Spinal cord (tissue), 9 donors: ENCODE measurements at regions not wholly inside any gene's neighbourhood (a gene's known extent, or its start where the extent isn't known, plus 50 kb on each side); places are given as distances from the start of the nearest gene placed in this dataset.
"Not testable (repeated sequence)": the region's sequence is repeated elsewhere in the genome, so short reads cannot be mapped to it uniquely, and the experiment has no call there.

ENCODE experiments used
- DNase-seq, 6 donors: peaks; one replicate each; pipeline versions ENCODE4 v3.0.0 to v3.0.0-alpha.2; 2013 to 2015; ENCODE audit warnings: low spot score in 6 of 6, low read depth in 4 of 6
- H3K27ac ChIP-seq: one replicate; pipeline ENCODE4 v1.5.1; 2013; ENCODE audit warnings: low read depth, low read length, control low read depth
- H3K27me3 ChIP-seq: one replicate; pipeline ENCODE4 v1.6.1; 2013; ENCODE audit warnings: low read length; ENCODE audit not compliant: control insufficient read depth, insufficient read depth
- H3K36me3 ChIP-seq: one replicate; pipeline ENCODE4 v1.6.1; 2013; ENCODE audit warnings: low read length; ENCODE audit not compliant: control insufficient read depth, insufficient read depth
- H3K4me1 ChIP-seq: one replicate; pipeline ENCODE4 v1.6.1; 2013; ENCODE audit warnings: low read length; ENCODE audit not compliant: control insufficient read depth, insufficient read depth
- H3K4me3 ChIP-seq: one replicate; pipeline ENCODE4 v1.5.1; 2013; ENCODE audit warnings: low read depth, low read length, control low read depth
- H3K9me3 ChIP-seq: one replicate; pipeline ENCODE4 v1.6.1; 2013; ENCODE audit warnings: low read length; ENCODE audit not compliant: control insufficient read depth, insufficient read depth
- WGBS: methylation state at CpG from one replicate; pipeline ENCODE4 v1.1.5; 2013; ENCODE audit warnings: missing lambda C conversion rate; ENCODE audit not compliant: insufficient coverage; 5-methylcytosine and 5-hydroxymethylcytosine counted together
- donor health status: healthy.

DNA sequence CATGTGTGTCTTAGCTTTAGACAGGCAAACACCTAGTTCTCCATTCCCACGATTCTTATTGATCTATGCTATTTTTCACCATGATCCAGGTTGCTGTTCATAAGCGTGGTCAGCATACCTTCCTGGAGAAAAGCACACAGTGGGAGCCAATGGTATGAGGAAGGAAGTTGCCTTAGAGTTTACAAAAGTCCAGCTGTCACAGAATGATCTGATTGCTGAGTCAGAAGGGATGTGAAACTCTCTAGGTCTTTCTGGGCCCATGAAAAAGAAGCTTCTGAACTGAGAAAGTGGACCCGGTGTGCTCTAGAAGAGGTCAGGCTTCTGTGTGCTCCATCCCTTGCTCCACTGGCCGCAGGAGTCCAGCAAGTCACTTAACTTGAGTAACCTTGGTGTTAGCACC is 71.0 kb upstream of the CCL1 start:
- Histone ChIP-seq H3K9me3 (no peaks in the 10 kb centered on the region), H3K4me1 (no peaks in the 10 kb centered on the region), H3K36me3 (no peaks in the 10 kb centered on the region), H3K27me3 (peaks cover 4% of the 10 kb centered on the region), H3K4me3 (no peak overlapping the region), H3K27ac (no peak overlapping the region)
- no peak for DNase-seq
- 92% methylated on average over 2 of the region's 4 CpGs for WGBS

GRCh38 chr17:34424814-34425491 is 61.9 kb upstream of the CCL1 start:
- Histone ChIP-seq H3K9me3 (no peaks in the 10 kb centered on the region), H3K4me3 (no peak overlapping the region), H3K4me1 (peaks cover 10% of the 10 kb centered on the region), H3K27me3 (peaks cover 31% of the 10 kb centered on the region), H3K36me3 (no peaks in the 10 kb centered on the region), H3K27ac (no peak overlapping the region)
- WGBS, result 24% methylated on average over 7 of the region's 14 CpGs
- peak in 2 of 6 donors; percentile 33 to 40 for DNase-seq

- H3K9me3 ChIP-seq, result no peaks in the 10 kb centered on the region
- H3K36me3 ChIP-seq, result no peaks in the 10 kb centered on the region
- H3K27ac ChIP-seq, result no peak overlapping the region
- no peak overlapping the region for H3K4me3 ChIP-seq
- DNase-seq, result no peak
- 10% methylated on average over 22 of the region's 29 CpGs for WGBS
- peaks cover 10% of the 10 kb centered on the region for H3K4me1 ChIP-seq
- peaks cover 34% of the 10 kb centered on the region for H3K27me3 ChIP-seq
Measured at GRCh38 chr17:34423978-34424813, 61.2 kb upstream of the CCL1 start.

DNA sequence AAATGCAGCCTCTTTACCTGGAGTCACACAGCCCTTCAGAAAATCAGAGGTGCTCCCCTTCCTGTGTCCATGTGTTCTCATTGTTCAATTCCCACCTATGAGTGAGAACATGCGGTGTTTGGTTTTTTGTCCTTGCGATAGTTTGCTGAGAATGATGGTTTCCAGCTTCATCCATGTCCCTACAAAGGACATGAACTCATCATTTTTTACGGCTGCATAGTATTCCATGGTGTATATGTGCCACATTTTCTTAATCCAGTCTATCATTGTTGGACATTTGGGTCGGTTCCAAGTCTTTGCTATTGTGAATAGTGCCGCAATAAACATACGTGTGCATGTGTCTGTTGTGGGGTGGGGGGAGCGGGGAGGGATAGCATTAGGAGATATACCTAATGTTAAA is 60.3 kb upstream of the CCL1 start:
- not testable (repeated sequence) for DNase-seq, H3K4me3 ChIP-seq, H3K27ac ChIP-seq, H3K9me3 ChIP-seq, H3K36me3 ChIP-seq
- Histone ChIP-seq H3K27me3 (peaks cover 41% of the 10 kb centered on the region), H3K4me1 (peaks cover 10% of the 10 kb centered on the region)
- WGBS, result no CpG with 5 or more reads among the region's 7 CpGs

GRCh38 chr17:34420900-34421299 is 57.9 kb upstream of the CCL1 start:
- no peak overlapping the region for H3K4me3 ChIP-seq
- no peaks in the 10 kb centered on the region for H3K36me3 ChIP-seq
- H3K27me3 ChIP-seq, result peaks cover 42% of the 10 kb centered on the region
- peaks cover 10% of the 10 kb centered on the region for H3K4me1 ChIP-seq
- 76% methylated on average over 3 of the region's 3 CpGs for WGBS
- no peaks in the 10 kb centered on the region for H3K9me3 ChIP-seq
- DNase-seq, result no peak
- no peak overlapping the region for H3K27ac ChIP-seq

DNA sequence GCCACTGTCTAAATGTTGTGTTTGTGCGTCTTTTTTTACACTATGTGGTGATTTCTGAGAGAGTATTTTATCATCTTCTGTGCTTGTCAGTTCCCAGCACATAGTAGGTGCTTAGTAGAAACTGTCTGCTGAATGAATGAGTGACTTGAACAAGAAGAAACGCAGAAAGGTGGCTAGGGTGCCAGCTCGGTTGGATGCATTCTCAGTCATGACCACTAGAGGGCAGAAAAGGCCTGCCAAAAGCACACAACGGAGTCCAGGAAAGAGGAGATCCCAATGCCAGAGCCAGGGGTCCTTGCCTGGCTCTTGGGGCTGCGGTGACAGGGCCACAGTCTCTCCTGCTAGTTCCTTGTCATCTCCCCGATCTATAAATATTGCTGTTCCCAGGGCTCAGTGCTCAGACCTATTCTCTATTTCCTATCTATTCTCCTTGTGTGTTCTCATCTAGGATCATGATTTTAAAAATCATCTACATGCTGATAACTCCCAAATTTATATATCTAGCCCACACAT is 57.3 kb upstream of the CCL1 start:
- Histone ChIP-seq H3K4me3 (no peak overlapping the region), H3K4me1 (peaks cover 10% of the 10 kb centered on the region), H3K27me3 (peaks cover 41% of the 10 kb centered on the region), H3K9me3 (no peaks in the 10 kb centered on the region), H3K36me3 (no peaks in the 10 kb centered on the region), H3K27ac (no peak overlapping the region)
- peak; percentile 36 to 94 (median 56) for DNase-seq
- WGBS, result 2% methylated on average over 5 of the region's 6 CpGs

DNA sequence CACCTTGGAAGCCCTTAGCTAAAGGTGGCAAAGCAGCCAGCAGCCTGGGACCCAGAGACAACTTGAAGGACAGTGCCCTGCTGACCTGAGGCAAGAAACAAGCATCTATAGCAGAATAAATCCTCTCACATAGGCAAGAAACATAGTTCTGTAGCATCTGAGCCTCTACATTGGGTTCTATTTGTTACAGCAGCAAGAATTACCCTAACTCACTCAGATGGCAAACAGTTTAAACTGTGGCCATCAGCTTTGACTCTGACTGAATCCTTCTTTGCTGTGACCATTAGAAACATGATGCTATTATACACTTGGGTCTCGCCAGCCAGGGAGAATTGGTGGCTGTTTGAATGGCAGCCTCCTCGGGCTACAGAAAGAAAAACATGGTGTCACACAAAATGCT is 53.1 kb upstream of the CCL1 start:
- peaks cover 19% of the 10 kb centered on the region for H3K27me3 ChIP-seq
- H3K4me3 ChIP-seq, result no peak overlapping the region
- no peaks in the 10 kb centered on the region for H3K9me3 ChIP-seq
- H3K36me3 ChIP-seq, result no peaks in the 10 kb centered on the region
- no peak for DNase-seq
- H3K4me1 ChIP-seq, result no peaks in the 10 kb centered on the region
- 80% methylated on average over 2 of the region's 2 CpGs for WGBS
- H3K27ac ChIP-seq, result no peak overlapping the region

- H3K27me3 ChIP-seq, result peaks cover 19% of the 10 kb centered on the region
- WGBS, result 24% methylated on average over 4 of the region's 6 CpGs
- DNase-seq, result peak in 1 of 6 donors; percentile 14
- no peak overlapping the region for H3K4me3 ChIP-seq
- no peaks in the 10 kb centered on the region for H3K9me3 ChIP-seq
- no peak overlapping the region for H3K27ac ChIP-seq
- no peaks in the 10 kb centered on the region for H3K4me1 ChIP-seq
- no peaks in the 10 kb centered on the region for H3K36me3 ChIP-seq
Measured at GRCh38 chr17:34414339-34414738, 51.3 kb upstream of the CCL1 start.

GRCh38 chr17:34413443-34414119 is 50.5 kb upstream of the CCL1 start:
- Histone ChIP-seq H3K4me3 (no peak overlapping the region), H3K9me3 (no peaks in the 10 kb centered on the region), H3K36me3 (no peaks in the 10 kb centered on the region), H3K4me1 (no peaks in the 10 kb centered on the region), H3K27ac (no peak overlapping the region), H3K27me3 (peaks cover 20% of the 10 kb centered on the region)
- peak in 2 of 6 donors; percentile 30 to 80 for DNase-seq
- 73% methylated on average over 3 of the region's 12 CpGs for WGBS
